Left colon (tissue), 2 donors: ENCODE measurements at regions not wholly inside any gene's neighbourhood (a gene's known extent, or its start where the extent isn't known, plus 50 kb on each side); places are given as distances from the start of the nearest gene placed in this dataset.
"Not testable (repeated sequence)": the region's sequence is repeated elsewhere in the genome, so short reads cannot be mapped to it uniquely, and the experiment has no call there.

ENCODE experiments used
- ATAC-seq: fragments of 200-7000 bp; cut with Tn5 transposase; one replicate; pipeline ENCODE4 v1.9.1; 2020; ENCODE audit warnings: mild to moderate bottlenecking, moderate library complexity
- DNase-seq, 2 donors: peaks; one replicate each; pipeline ENCODE4 v3.0.0-alpha.2; 2020
- intact Hi-C, 2 donors: fragments of 100-400 bp; cut with DNase I in 1 of 2; cut with micrococcal nuclease in 1 of 2; formaldehyde crosslinking; loops; one replicate each; pipeline versions ENCODE4 v1.11.2 to v1.14.0; 2022; cut with DNase I, micrococcal nuclease
- donor health status: DM: no; HTN: no; CAD: no.
- donor health status: DM: yes; HTN: yes; CAD: no.

DNA sequence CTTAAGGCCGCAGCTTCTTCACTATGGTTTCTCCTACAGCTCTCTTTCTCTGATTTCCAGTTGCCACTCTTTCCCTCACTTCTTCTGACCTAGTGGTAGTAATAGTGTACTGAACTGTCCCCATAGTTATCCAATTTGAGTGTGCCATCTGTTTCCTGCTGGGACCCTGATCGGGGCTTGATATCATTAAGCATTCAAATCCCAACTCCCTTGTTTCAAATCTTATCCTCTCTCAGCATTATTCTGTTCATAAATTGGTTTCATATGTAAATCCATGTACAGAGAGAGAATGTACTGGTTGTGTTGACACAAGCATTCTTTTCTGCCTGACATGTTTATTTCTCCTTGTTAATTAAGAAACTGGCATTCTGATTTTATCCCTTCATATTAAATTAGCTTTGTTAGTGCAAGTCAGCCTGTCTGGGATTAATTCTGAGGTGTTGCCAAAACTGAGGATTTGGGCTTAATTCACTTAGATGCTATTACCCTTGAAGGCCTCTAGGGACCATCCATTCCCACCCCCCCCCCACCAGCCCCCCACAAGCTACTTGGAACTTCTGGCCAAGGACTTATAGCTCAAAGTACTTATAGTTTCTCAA, 84.6 kb upstream of the PROKR2 start:
- DNase-seq (no peak), ATAC-seq (no peak)
- intact Hi-C loops: no loop called here

DNA sequence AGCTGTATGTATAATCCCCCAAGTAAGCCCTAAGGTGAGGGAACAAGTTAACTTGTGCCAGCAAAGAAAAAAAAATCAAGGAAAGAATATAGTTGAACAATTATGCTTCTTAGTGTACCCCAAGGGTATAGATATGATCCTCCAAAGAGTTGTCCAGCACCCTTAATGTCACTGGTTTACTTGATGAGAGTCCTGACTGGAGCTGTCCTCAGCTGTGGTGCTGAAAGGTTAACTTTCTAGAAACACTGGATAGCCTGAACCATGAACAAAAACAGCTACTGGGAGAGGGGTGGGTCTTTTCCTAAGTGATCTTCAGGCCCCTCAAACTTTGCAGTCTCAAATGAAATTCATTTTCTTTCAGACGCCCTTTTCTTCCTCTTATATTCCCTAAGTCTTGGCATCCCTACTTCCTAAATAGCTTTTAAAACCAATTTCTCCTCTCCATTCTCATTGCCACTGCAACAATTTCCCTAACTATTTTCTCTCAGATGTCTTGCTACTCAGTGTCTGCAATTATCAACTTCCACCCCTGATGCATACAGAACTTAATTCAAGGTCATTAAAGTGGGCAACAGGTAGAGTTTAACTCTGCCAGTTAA, 83.5 kb upstream of the PROKR2 start:
- ATAC-seq (no peak), DNase-seq (no peak)
- intact Hi-C loops: no loop called here

DNA sequence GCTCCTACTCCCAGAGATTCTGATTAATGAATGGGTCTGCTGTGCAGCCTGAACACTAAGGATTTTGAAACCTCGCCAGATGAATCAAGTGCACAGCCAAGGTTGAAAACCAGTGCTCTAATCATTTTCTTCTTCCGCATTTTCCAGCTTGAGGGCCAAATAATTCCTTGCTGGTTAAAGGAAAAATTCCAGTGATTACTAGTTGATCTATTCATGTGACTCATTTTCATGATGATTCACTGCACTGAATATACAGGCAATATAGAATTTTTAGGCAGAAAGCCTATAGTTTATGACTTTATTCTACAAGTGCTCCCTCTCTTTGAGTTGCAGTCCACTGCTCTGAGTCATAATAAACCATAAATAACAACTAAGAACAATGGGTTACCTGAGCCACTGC, 80.6 kb upstream of the PROKR2 start:
- no peak for ATAC-seq
- DNase-seq: no peak
- intact Hi-C loops: no loop called here

DNA sequence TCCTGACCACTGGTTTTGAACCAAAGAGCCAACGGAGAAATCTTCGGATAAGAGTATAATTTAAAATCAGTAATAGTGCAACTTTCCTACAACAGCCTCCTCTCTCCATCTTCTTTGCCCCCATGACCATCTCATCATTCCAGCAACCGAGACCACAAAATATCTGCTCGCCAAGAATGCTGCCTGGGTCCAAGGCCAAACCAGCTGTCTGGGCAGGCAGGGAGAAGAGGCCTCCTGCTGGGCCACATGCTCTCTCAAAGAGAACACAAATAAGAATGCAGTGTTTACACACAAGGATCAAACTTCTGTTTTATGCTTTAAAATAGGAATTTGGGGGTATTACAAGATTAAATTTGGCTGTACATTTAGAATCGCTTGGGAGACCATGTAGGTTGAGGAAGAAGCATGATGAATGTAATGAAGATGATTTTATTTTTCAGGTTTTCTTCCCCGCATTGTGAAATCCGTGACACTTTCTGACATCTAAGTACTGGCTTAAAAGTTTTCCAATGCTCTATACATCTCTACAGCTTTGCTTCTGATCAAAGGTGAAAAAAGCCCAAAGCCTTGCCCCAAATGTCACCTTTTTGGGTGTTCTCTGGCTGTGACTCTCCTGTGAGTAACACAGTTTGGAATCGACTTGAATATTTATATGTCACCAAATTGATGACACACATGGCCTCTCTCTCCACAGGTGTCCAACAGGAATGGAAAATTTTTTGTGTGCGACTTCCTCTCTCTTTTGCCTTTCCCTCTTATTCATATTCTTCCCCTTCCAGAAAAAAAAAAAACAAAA, 79.4 kb upstream of the PROKR2 start:
- no peak for ATAC-seq
- no peak for DNase-seq
- intact Hi-C loops: no loop called here

DNA sequence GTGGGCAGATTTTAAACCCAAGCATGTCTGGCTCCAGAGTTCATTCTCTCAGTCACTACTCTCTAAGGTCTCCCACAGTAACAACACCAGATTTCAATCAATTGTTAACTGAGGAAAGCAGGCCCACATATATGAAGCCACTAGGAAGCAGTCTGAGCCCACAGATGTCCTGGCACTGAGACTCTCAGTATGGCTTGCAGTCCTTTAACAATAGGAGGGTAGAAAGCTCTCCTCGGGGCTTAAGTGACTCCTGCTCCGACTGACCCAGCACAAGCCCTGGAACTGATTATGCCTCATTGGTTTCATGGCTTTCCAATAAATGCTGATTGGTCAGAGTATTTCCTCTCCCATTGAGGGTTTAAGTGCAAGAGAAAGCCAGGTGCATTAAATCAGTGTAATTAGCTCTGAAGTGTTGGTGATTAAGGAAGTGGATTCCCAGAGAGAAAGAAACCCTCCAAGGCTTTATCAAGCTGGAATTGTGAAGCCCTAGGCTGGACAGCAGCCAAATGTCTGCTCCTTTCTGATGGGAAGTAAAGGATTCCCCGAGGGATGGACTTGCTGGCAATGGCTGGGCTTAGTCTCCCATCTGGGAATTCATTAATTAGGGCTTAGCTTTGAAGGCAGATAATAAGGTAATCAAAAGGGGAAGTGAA, 76.6 kb upstream of the PROKR2 start:
- DNase-seq (no peak), ATAC-seq (no peak)
- intact Hi-C loops: no loop called here

DNA sequence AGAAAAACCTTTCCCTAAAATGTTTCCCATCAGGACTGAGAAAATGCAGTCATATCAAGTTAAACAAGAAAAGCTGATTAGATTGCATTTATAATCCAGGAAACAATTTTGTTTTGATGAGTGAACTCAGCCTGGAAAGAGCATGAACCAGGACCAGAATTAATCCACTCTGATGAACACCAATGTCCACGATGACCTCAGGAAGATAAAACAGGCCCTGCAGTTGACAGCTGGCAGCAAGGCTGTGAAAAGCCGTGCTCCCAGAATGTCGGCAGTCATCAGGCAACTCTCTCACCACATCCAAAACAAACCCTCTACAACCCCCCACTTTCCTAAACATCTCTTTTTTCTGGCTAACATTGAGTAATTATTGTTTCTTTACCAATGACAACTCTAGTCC, 74.0 kb upstream of the PROKR2 start:
- ATAC-seq: no peak
- DNase-seq: no peak
- intact Hi-C loops: no loop called here

DNA sequence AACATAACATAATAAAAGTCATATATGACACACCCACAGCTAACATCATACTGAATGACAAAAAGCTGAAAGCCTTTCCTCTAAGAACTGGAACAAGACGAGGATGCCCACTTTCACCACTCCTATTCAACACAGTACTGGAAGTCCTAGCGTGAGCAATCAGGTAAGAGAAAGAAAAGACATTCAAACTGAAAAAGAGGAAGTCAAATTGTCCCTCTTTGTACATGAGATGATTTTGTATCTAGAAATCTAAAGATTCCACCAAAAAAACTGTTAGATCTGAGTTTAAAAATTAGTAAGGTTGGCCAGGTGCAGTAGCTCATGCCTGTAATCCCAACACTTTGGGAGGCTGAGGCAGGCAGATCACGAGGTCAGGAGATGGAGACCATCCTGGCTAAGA, 70.1 kb upstream of the PROKR2 start:
- DNase-seq, ATAC-seq, intact Hi-C loops: not testable (repeated sequence)

DNA sequence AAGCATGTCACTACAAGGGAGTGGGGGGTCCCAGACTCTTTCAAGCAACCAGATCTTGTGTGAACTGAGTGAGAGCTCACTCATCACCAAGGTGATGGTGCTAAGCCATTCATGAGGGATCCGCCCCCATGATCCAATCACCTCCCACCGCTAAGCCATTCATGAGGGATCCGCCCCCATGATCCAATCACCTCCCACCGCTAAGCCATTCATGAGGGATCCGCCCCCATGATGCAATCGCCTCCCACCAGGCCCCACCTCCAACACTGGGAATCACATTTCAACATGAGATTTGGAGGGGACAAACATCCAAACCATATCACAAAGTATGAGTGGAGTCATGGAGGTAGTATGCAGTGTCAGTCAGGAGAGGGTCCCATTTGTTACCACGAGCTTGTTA, 64.8 kb upstream of the PROKR2 start:
- ATAC-seq, DNase-seq, intact Hi-C loops: not testable (repeated sequence)

DNA sequence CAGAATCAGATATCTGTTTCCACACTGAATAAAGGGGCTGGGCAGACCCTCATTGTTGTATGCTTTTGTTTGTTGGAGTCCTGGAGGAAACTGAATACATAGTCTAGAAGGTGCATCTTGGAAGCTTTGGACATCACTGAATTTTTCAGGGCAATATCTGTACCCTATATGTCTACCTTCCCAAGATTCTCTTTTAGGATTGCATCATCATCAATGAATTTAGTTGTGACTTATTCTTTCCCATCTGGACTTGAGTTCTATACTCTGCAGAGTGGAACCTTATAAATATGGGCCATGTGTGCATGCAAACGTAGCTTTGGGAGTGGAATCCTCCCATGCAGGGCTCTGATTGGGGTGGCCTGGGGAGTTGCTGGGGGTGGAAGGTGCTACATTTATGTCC, 60.7 kb upstream of the PROKR2 start:
- ATAC-seq: no peak
- intact Hi-C loops: no loop called here

DNA sequence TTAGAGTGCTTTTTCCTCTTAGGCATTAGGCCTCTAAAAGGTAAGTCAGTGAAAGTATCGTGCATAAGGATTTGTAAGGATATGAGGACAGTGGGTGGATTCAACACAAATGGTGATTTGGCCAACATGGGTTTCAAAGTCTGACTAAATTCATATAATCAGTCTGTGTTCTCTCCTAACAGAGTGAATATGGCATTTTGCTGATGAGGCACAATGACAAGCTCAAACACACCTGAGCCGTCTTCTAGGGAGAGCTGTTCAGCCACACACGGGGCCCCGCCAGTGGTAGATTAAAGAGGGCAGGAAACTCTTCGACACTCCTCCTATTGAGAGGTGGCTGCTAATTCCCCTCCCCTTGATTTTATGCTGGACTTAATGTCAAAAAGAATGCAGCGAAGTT, 59.5 kb upstream of the PROKR2 start:
- DNase-seq (no peak), ATAC-seq (no peak)
- intact Hi-C loops: no loop called here

More for the DNA sequence above, 60.7 kb upstream of the PROKR2 start:
- no peak for DNase-seq

DNA sequence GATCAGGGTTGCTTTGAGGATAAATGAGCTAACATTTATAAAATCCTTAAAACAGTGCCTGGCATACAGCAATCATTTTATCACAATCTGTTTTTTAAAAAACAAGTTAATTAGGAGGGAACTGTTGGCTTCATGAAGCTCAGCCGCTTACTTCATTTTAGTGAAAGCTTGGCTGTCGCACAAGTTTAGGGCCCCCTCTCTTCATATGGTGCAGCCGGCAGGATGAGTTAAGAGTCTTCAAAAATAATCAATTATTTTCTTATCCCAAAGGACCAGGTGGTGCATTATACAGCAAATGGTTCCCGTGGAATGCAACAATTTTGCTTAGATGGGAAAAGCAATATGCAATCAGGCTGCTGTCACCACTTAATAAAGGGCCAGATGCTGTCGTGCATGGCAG, 57.4 kb upstream of the PROKR2 start:
- ATAC-seq (no peak), DNase-seq (no peak)
- intact Hi-C loops: no loop called here

DNA sequence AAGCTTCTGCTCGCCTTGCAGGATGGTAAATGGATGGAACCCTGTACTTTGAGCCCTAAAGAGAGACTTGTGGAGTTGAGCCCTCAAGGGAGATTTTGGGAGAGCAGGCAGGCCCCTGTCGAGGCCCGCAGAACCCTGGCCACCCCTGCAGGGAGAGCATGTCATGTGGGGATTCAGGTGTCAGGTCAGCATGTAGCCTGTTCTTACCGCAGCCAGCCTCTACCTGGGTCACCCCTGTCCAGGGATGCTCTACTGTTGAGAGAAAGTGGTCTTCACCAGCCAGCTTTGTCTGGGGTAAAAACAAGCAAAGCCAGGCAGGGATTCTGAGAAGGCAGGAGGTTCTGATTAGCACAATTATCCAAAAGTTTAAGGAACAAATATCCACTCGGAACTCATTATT, 55.6 kb upstream of the PROKR2 start:
- no peak for DNase-seq
- ATAC-seq: no peak
- intact Hi-C loops: no loop called here

DNA sequence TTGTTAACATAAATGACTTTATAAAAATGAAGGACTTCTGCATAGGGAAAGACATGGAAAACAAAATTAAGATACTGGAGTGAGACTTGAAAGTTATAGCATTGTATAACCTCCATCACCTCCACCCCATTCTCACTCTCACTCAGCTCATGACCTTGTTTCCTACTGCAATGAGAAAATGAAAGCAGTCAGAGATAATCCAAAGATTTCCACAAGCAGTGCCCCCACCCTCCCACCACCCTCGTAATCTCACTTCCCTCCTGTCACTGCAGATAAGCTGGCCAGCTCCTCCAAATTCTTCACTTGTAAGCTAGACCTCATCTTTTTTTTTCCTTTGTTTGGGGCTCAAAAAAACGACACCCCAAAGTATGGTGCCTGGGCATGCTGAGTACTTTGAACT, 52.9 kb upstream of the PROKR2 start:
- no peak for ATAC-seq
- intact Hi-C loops: no loop called here
- no peak for DNase-seq
